HEK293T (cell line): ENCODE measurements at regions not wholly inside any gene's neighbourhood (a gene's known extent, or its start where the extent isn't known, plus 50 kb on each side); places are given as distances from the start of the nearest gene placed in this dataset.
"Not testable (repeated sequence)": the region's sequence is repeated elsewhere in the genome, so short reads cannot be mapped to it uniquely, and the experiment has no call there.

Experiments
- CTCF ChIA-PET: fragments of 350-600 bp; formaldehyde crosslinking; extraction: SDS; loops from one replicate; lab custom pipeline; 2021; ENCODE audit warnings: antibody characterized with exemption, inconsistent platforms; lab: Yijun Ruan, JAX
- POLR2A ChIA-PET: fragments of 350-600 bp; formaldehyde crosslinking; extraction: SDS; loops from one replicate; lab custom pipeline; 2020; ENCODE audit warnings: antibody characterized with exemption, inconsistent platforms; lab: Yijun Ruan, JAX
- DNase-seq: peaks from one replicate; pipeline ENCODE4 v3.0.0; 2012; ENCODE audit warnings: mixed read lengths; ENCODE audit errors: extremely low spot score
- ARNT ChIP-seq: fragments of 450-650 bp; IDR thresholded peaks from 2 replicates; pipeline ENCODE4 v1.6.1; 2017; ENCODE audit warnings: mild to moderate bottlenecking
- BHLHE40 ChIP-seq: fragments of 450-650 bp; IDR thresholded peaks from 2 replicates; pipeline ENCODE4 v1.6.1; 2016; ENCODE audit warnings: mild to moderate bottlenecking, moderate library complexity, borderline replicate concordance
- CTBP1 ChIP-seq: fragments of 450-650 bp; IDR thresholded peaks from 2 replicates; pipeline ENCODE4 v1.6.1; 2016; ENCODE audit warnings: borderline replicate concordance
- ELF4 ChIP-seq: fragments of 450-650 bp; IDR thresholded peaks from 2 replicates; pipeline ENCODE4 v1.6.1; 2017; ENCODE audit warnings: antibody characterized with exemption
- FOXA1 ChIP-seq: fragments of 450-650 bp; IDR thresholded peaks from 2 replicates; pipeline ENCODE4 v1.6.1; 2016; ENCODE audit warnings: mild to moderate bottlenecking
- FOXK2 ChIP-seq: fragments of 450-650 bp; IDR thresholded peaks from 2 replicates; pipeline ENCODE4 v1.6.1; 2016; ENCODE audit warnings: mild to moderate bottlenecking
- FOXM1 ChIP-seq: fragments of 450-650 bp; IDR thresholded peaks from 2 replicates; pipeline ENCODE4 v1.6.1; 2017; ENCODE audit warnings: mild to moderate bottlenecking, borderline replicate concordance
- HDGF ChIP-seq: fragments of 450-650 bp; IDR thresholded peaks from 2 replicates; pipeline ENCODE4 v1.6.1; 2017; ENCODE audit warnings: antibody characterized with exemption, borderline replicate concordance
- L3MBTL2 ChIP-seq: fragments of 450-650 bp; conservative IDR thresholded peaks from 2 replicates; pipeline ENCODE4 v1.6.1; 2016; ENCODE audit warnings: mild to moderate bottlenecking
- LEF1 ChIP-seq: fragments of 450-650 bp; IDR thresholded peaks from 2 replicates; pipeline ENCODE4 v1.6.1; 2017; ENCODE audit warnings: mild to moderate bottlenecking, borderline replicate concordance
- NFRKB ChIP-seq: fragments of 450-650 bp; IDR thresholded peaks from 2 replicates; pipeline ENCODE4 v1.6.1; 2016; ENCODE audit warnings: mild to moderate bottlenecking, moderate library complexity
- PKNOX1 ChIP-seq: fragments of 450-650 bp; IDR thresholded peaks from 2 replicates; pipeline ENCODE4 v1.6.1; 2016
- SP1 ChIP-seq: fragments of 450-650 bp; IDR thresholded peaks from 2 replicates; pipeline ENCODE4 v1.6.1; 2017
- SUZ12 ChIP-seq: fragments of 450-650 bp; IDR thresholded peaks from 2 replicates; pipeline ENCODE4 v1.6.1; 2016; ENCODE audit warnings: mild to moderate bottlenecking
- TARDBP ChIP-seq: fragments of 450-650 bp; IDR thresholded peaks from 2 replicates; pipeline ENCODE4 v1.6.1; 2016
- ZNF384 ChIP-seq: fragments of 450-650 bp; IDR thresholded peaks from 2 replicates; pipeline ENCODE4 v1.6.1; 2016

- DNase-seq, result no peak
- CTCF ChIA-PET, result no interaction called here
- TF ChIP-seq HDGF (no peak), TARDBP (no peak), L3MBTL2 (no peak), ELF4 (no peak), ARNT (no peak), FOXK2 (no peak), FOXA1 (no peak), SP1 (no peak), LEF1 (no peak), CTBP1 (no peak), ZNF384 (no peak), SUZ12 (no peak), FOXM1 (no peak), BHLHE40 (no peak), NFRKB (no peak), PKNOX1 (no peak)
- POLR2A ChIA-PET, result no interaction called here
These were observed 67.8 kb upstream of the DNAJC1 start for GRCh38 chr10:22071332-22071731.

- TF ChIP-seq HDGF (no peak), ZNF384 (no peak), ARNT (no peak), TARDBP (no peak), L3MBTL2 (no peak), ELF4 (no peak), FOXA1 (no peak), FOXM1 (no peak), SUZ12 (no peak), NFRKB (no peak)
- POLR2A ChIA-PET, result no interaction called here
- CTCF ChIA-PET, result no interaction called here
- DNase-seq, result no peak
These were observed 63.6 kb upstream of the DNAJC1 start for GRCh38 chr10:22067091-22067490.

- DNase-seq, POLR2A ChIA-PET, CTCF ChIA-PET: not testable (repeated sequence)
These were observed 57.5 kb upstream of the DNAJC1 start for GRCh38 chr10:22060984-22061383.

GRCh38 chr10:22058201-22058600 lies 54.7 kb upstream of the DNAJC1 start:
- ChIA-PET CTCF (no interaction called here), POLR2A (no interaction called here)
- TF ChIP-seq NFRKB (no peak), FOXK2 (no peak), LEF1 (no peak), TARDBP (no peak), SUZ12 (no peak), HDGF (no peak), ZNF384 (no peak), ELF4 (no peak), PKNOX1 (no peak)
- DNase-seq, result no peak

- no peak for TF ChIP-seq ZNF384
- TF ChIP-seq SP1, result no peak
- no peak for TF ChIP-seq BHLHE40
- TF ChIP-seq NFRKB, result no peak
- ChIA-PET CTCF (no interaction called here), POLR2A (no interaction called here)
- no peak for DNase-seq
These were observed 51.4 kb upstream of the DNAJC1 start for GRCh38 chr10:22054961-22055360.
